Ovary (tissue), 3 donors: ENCODE measurements at regions not wholly inside any gene's neighbourhood (a gene's known extent, or its start where the extent isn't known, plus 50 kb on each side); places are given as distances from the start of the nearest gene placed in this dataset.

Source experiments
- CTCF ChIP-seq, 3 donors: fragments of 450-650 bp in 2 of 3; fragments of 200-600 bp in 1 of 3; IDR thresholded peaks; one replicate each; pipeline versions ENCODE4 v1.5.1 to v1.8.0; 2016 to 2022; ENCODE audit warnings: antibody characterized with exemption in 3 of 3, mild to moderate bottlenecking in 1 of 3
- EP300 ChIP-seq: sonication (generic); formaldehyde crosslinking; IDR thresholded peaks from one replicate; pipeline ENCODE4 v1.6.1; 2017; ENCODE audit warnings: antibody characterized with exemption
- POLR2A ChIP-seq: fragments of 450-650 bp; IDR thresholded peaks from one replicate; pipeline ENCODE4 v1.6.1; 2017; ENCODE audit warnings: antibody characterized with exemption, mild to moderate bottlenecking, moderate library complexity
- donor health status: DM: no; HTN: no; CAD: no.

GRCh38 chr6:24056567-24056966 is 69.4 kb upstream of the NRSN1 start:
- TF ChIP-seq EP300 = no peak
- no peak for TF ChIP-seq CTCF (IDR thresholded peaks at IDR 0.05)
- TF ChIP-seq POLR2A = no peak
